Transverse colon (tissue), 4 donors: ENCODE measurements at regions not wholly inside any gene's neighbourhood (a gene's known extent, or its start where the extent isn't known, plus 50 kb on each side); places are given as distances from the start of the nearest gene placed in this dataset.

ENCODE experiments used
- DNase-seq: peaks from one replicate; pipeline ENCODE4 v3.0.0-alpha.2; 2019
- H3K27ac ChIP-seq, 4 donors: fragments of 200-600 bp; sonication (generic); 2 replicates each; pipeline ENCODE4 v1.5.1; 2016 to 2018; ENCODE audit warnings: inconsistent platforms in 4 of 4
- H3K27me3 ChIP-seq: fragments of 200-600 bp; sonication (generic); 2 replicates; pipeline ENCODE4 v1.5.1; 2017; ENCODE audit warnings: inconsistent platforms
- H3K36me3 ChIP-seq, 4 donors: fragments of 200-600 bp; sonication (generic); 2 replicates each; pipeline ENCODE4 v1.5.1; 2017 to 2019; ENCODE audit warnings: inconsistent platforms in 4 of 4
- H3K4me1 ChIP-seq, 4 donors: fragments of 200-600 bp; sonication (generic); 2 replicates each; pipeline ENCODE4 v1.5.1; 2017 to 2020; ENCODE audit warnings: inconsistent platforms in 4 of 4
- H3K4me3 ChIP-seq, 4 donors: fragments of 200-600 bp; sonication (generic); 1 replicate in 1 of 4; 2 replicates in 3 of 4; pipeline versions ENCODE4 v1.5.1 to v1.6.1; 2017 to 2019; ENCODE audit warnings: inconsistent platforms in 4 of 4
- H3K9me3 ChIP-seq, 2 donors: fragments of 200-600 bp; sonication (generic); 2 replicates each; pipeline ENCODE4 v1.5.1; 2017 to 2019; ENCODE audit warnings: inconsistent platforms in 2 of 2
- EP300 ChIP-seq: sonication (generic); formaldehyde crosslinking; IDR thresholded peaks from one replicate; pipeline ENCODE4 v1.6.1; 2017; ENCODE audit warnings: antibody characterized with exemption, low read depth
- POLR2A ChIP-seq: fragments of 450-650 bp; IDR thresholded peaks from one replicate; pipeline ENCODE4 v1.6.1; 2016; ENCODE audit warnings: antibody characterized with exemption, mild to moderate bottlenecking, moderate library complexity
- POLR2AphosphoS5 ChIP-seq, 3 donors: sonication (generic); formaldehyde crosslinking; IDR thresholded peaks; one replicate each; pipeline ENCODE4 v1.6.1; 2016; ENCODE audit warnings: antibody characterized with exemption in 3 of 3
- WGBS, 2 donors: methylation state at CpG; one replicate each; pipeline ENCODE4 v1.1.5; 2018; ENCODE audit warnings: low coverage in 1 of 2; 5-methylcytosine and 5-hydroxymethylcytosine counted together
- in situ Hi-C, 4 donors: fragments of 200-750 bp; cut with MboI; loops; one replicate each; pipeline versions ENCODE4 v1.15.0 to v1.15.1; 2017; ENCODE audit warnings: low sequenced_read_pairs in 3 of 4, low pct_ligation_motif_present in 1 of 4, low pct_unique_long_range_greater_than_20kb in 1 of 4
- intact Hi-C: fragments of 100-400 bp; cut with DNase I; formaldehyde crosslinking; loops from one replicate; pipeline ENCODE4 v1.15.1; 2023; ENCODE audit warnings: low total_unique reads
- TF ChIP-seq, protein P1 (sequence below), 5 experiments: fragments of 200-600 bp in 3 of 5; fragments of 450-650 bp in 2 of 5; sonication (generic) in 3 of 5; IDR thresholded peaks; 1 replicate in 2 of 5; 2 replicates in 3 of 5; pipeline ENCODE4 v1.5.1; 2016 to 2017; ENCODE audit warnings: antibody characterized with exemption in 5 of 5, inconsistent platforms in 3 of 5, mild to moderate bottlenecking in 2 of 5, moderate library complexity in 1 of 5

DNA sequence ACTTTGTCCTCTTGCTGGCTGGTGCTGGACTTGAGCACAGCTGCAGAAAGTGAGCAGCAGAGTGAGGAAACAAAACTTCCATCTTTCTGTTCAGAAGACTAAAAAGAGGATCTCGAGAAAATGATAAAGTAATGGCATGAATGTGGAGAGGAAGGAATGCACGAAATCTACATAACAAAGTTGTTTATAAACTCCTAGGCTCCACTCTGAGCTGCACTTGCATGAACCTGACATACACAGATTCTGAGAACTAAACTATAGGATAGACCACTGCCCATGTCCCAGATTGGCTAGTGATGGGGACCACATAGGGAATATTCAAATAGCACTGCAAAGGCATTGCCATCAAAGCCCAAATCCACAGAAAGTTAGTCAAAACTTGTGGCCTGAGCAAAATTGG, 121.1 kb upstream of the MON1B start:
- H3K9me3 ChIP-seq: no peaks in the 10 kb centered on the region
- 50 to 53% methylated on average over 2 of the region's 2 CpGs for WGBS, 2 donors
- no peak overlapping the region for H3K27ac ChIP-seq
- no peak for DNase-seq
- H3K27me3 ChIP-seq: no peaks in the 10 kb centered on the region
- no peak overlapping the region for H3K4me3 ChIP-seq
- H3K4me1 ChIP-seq: no peaks in the 10 kb centered on the region
- in situ Hi-C loops (no loop called here), intact Hi-C loops (no loop called here)
- no peak for TF ChIP-seq POLR2AphosphoS5 (IDR thresholded peaks at IDR 0.05)
- H3K36me3 ChIP-seq: no peaks in the 10 kb centered on the region

DNA sequence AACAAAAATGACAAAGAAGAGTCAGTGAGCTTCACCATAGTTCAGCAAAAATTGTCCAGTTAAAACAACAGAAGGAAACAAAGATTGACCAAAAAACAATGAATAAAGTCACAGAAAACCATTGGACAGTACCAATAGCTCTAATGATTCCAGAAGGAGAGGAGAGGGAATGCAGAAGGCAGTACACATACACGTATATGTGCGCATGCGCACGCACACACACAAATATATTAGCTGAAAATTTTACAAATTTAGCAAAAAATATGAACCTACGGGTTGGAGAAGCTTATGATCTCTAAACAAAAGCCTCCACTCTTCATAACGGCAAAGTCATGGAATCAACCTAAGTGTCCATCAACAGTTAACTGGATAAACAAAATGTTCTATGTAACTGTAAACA, 120.3 kb upstream of the MON1B start:
- Histone ChIP-seq H3K4me1 (no peaks in the 10 kb centered on the region), H3K36me3 (no peaks in the 10 kb centered on the region), H3K27ac (no peak overlapping the region), H3K9me3 (no peaks in the 10 kb centered on the region), H3K4me3 (no peak overlapping the region), H3K27me3 (no peaks in the 10 kb centered on the region)
- in situ Hi-C loops: no loop called here
- no peak for DNase-seq
- no peak for TF ChIP-seq EP300
- intact Hi-C loops: no loop called here
- WGBS, 2 donors: 89% methylated on average over 6 of the region's 6 CpGs

DNA sequence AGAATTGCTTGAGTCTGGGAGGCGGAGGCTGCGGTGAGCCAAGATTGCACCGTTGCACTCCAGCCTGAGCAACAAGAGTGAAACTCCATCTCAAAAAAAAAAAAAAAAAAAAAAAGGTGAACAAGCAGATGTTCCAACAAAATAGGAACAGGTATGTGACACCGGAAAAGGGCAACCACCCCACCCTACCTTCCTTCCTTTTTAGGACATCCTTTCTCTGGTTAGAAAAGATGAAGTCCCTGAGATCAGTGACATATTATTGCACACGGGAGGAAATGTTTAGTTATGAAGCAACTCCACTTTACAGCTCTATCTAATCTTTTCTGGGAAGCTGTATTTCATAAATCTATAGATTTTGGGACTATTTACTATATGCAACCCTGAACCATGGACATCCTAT, 114.2 kb upstream of the MON1B start:
- 33 to 75% methylated on average over 1 to 5 of the region's 5 CpGs for WGBS, 2 donors
- H3K9me3 ChIP-seq: no peaks in the 10 kb centered on the region
- no peak overlapping the region for H3K4me3 ChIP-seq
- intact Hi-C loops (no loop called here), in situ Hi-C loops (no loop called here)
- no peak for DNase-seq
- no peaks in the 10 kb centered on the region for H3K4me1 ChIP-seq
- no peaks in the 10 kb centered on the region for H3K27me3 ChIP-seq
- TF ChIP-seq EP300: no peak
- H3K27ac ChIP-seq: no peak overlapping the region
- H3K36me3 ChIP-seq: no peaks in the 10 kb centered on the region

DNA sequence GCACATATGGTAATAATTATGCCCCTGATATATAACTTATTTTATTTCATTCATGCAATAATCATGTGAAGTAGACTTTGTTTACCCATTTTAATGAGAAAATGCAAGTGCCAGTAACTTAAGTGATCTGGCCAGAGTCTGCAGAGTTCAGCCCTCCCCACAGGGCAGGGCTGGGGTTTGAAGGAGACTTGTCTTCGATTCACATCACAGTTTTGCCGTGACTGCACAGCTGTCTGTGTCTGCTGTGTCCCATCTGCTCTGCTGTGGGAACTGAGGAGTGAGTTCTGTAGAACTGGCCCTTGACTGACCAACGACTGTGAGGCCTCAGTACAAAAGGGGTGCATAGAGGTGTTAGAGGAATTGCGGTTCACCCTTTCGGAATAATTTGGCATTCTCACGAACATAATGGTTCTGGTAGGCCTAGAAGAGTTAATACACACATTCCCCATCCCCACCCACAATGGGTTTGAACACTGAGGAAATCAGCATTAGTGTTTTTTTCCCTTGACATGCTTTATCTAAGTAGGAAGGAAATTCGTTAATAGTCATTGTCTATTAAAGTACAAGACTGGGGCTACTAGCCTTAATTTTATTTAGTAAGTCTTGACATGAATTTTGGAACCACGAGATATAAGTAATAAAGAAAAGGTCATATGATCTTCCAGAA, 113.6 kb upstream of the MON1B start:
- Histone ChIP-seq H3K36me3 (no peaks in the 10 kb centered on the region), H3K27ac (no peak overlapping the region), H3K4me3 (no peak overlapping the region), H3K4me1 (no peaks in the 10 kb centered on the region), H3K27me3 (no peaks in the 10 kb centered on the region), H3K9me3 (no peaks in the 10 kb centered on the region)
- in situ Hi-C loops: no loop called here
- no peak for TF ChIP-seq POLR2AphosphoS5 (IDR thresholded peaks at IDR 0.05)
- TF ChIP-seq, protein P1, sequence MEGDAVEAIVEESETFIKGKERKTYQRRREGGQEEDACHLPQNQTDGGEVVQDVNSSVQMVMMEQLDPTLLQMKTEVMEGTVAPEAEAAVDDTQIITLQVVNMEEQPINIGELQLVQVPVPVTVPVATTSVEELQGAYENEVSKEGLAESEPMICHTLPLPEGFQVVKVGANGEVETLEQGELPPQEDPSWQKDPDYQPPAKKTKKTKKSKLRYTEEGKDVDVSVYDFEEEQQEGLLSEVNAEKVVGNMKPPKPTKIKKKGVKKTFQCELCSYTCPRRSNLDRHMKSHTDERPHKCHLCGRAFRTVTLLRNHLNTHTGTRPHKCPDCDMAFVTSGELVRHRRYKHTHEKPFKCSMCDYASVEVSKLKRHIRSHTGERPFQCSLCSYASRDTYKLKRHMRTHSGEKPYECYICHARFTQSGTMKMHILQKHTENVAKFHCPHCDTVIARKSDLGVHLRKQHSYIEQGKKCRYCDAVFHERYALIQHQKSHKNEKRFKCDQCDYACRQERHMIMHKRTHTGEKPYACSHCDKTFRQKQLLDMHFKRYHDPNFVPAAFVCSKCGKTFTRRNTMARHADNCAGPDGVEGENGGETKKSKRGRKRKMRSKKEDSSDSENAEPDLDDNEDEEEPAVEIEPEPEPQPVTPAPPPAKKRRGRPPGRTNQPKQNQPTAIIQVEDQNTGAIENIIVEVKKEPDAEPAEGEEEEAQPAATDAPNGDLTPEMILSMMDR (IDR thresholded peaks at IDR 0.05): no peak
- no peak for TF ChIP-seq EP300
- no peak for TF ChIP-seq POLR2A
- DNase-seq: no peak
- intact Hi-C loops: no loop called here
- WGBS, 2 donors: 49 to 60% methylated on average over 4 to 8 of the region's 8 CpGs

DNA sequence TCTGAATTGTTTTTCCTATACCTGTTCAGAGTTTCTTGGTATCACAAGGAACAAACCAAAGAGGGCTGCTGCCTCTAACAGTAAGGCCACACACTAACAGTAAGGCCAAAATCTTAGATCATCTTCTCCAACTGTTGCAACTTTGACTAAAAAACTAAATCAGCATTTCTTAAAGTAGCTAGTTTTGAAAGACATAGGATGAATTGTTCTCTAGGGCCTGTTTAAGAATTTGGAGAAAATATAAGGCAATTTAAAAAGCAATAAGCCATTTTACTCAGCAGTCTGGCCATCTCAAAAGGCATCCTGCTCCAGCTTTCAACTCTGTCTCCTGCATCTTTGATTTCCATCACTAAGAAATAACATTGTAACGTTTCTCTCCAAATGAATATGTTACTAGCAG, 105.0 kb upstream of the MON1B start:
- intact Hi-C loops: no loop called here
- Histone ChIP-seq H3K4me3 (no peak overlapping the region), H3K4me1 (no peaks in the 10 kb centered on the region), H3K36me3 (no peaks in the 10 kb centered on the region), H3K9me3 (no peaks in the 10 kb centered on the region), H3K27me3 (no peaks in the 10 kb centered on the region), H3K27ac (no peak overlapping the region)
- 48 to 70% methylated on average over 1 of the region's 1 CpG for WGBS, 2 donors
- TF ChIP-seq POLR2AphosphoS5 (IDR thresholded peaks at IDR 0.05) (no peak), EP300 (no peak), POLR2A (no peak)
- TF ChIP-seq, protein P1 (IDR thresholded peaks at IDR 0.05): no peak
- no peak for DNase-seq
- in situ Hi-C loops: no loop called here

DNA sequence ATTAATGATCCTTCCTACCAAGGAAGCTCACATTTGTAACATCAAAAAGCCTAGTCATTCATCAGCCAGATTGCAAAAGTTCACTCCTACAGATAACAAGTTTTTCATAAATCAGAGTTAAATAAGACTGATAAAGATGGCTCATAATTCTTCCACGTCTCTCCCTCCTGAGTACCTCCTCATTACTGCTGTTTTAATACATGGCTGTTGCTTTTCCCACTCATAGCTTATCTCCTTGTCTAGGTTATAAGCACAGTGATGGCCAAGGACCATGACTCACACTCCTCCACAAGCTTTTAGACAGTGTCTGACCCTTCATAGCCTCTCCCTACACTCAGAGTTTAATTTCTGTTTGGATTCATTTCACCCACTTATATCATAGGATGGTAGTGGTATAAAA, 100.9 kb upstream of the MON1B start:
- intact Hi-C loops (no loop called here), in situ Hi-C loops (no loop called here)
- Histone ChIP-seq H3K27ac (no peak overlapping the region), H3K27me3 (no peaks in the 10 kb centered on the region), H3K4me3 (no peak overlapping the region), H3K36me3 (no peaks in the 10 kb centered on the region), H3K4me1 (no peaks in the 10 kb centered on the region), H3K9me3 (no peaks in the 10 kb centered on the region)
- no peak for TF ChIP-seq POLR2A
- TF ChIP-seq, protein P1 (IDR thresholded peaks at IDR 0.05): no peak
- TF ChIP-seq EP300: no peak
- no peak for TF ChIP-seq POLR2AphosphoS5 (IDR thresholded peaks at IDR 0.05)
- WGBS, 2 donors: 65 to 86% methylated on average over 1 of the region's 1 CpG
- no peak for DNase-seq
